HG03064 (cell line): ENCODE measurements at regions not wholly inside any gene's neighbourhood (a gene's known extent, or its start where the extent isn't known, plus 50 kb on each side); places are given as distances from the start of the nearest gene placed in this dataset.

Source experiments
- ATAC-seq: cut with Tn5 transposase; IDR thresholded peaks from one replicate; pipeline ENCODE4 v1.9.1; 2021; ENCODE audit warnings: low read depth; ENCODE audit not compliant: unreplicated experiment

DNA sequence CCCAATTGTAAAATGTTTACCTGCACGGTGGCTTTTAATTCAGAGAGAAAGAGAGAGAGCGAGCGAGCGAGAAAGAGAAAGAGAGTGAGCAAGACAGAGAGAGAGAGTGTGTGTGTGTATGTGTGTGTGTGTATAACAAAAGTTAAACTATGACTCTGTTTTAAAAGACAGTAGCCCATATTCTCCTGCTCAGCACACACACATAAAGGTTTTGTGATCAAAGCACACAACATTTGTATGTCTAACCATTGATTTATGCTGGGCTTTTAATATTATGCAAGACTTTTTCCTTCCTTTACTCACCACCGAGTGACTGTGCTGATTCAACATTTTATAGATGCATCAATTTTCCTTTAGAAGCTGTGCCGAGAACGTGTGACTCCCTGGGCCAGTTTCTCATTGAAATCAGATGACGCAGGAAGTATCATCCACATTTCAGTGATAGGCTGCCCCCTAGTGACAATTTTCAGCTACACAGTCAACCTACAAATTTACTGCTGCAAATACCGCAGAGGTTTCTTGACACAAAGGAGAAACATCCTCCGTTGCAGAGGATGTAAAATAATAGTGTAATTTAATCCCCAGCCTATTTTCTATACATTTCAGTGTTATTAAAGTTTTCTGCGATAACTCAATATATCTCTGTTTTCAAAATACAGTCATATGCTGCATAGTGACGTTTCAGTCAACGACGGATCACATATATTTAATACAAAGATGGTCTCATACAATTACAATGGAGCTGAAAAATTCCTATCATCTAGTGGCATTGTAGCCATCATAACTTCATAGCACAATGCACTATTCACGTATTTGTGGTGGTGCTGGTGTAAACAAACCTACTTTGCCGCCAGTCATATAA, 165.9 kb upstream of the TANK start:
- ATAC-seq, result peak; percentile 88

DNA sequence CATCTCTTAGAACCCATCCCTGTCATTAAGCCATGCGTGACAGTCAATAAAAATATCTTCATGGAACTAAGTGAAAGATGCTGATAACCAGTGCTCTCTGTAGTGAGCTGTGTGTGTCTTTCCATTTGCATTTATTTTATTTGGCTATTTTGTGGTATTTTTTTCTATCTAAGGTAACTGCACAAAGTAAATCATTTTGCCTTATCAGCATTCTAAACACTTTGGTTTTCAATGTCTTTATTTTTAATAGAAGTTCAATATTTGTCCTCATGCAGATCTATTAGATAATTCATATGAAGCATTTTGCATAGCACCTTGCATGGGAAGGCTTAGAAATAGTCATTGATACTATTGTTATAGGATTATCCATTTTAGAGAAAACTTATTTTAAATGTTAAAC, 163.6 kb upstream of the TANK start:
- no peak for ATAC-seq

DNA sequence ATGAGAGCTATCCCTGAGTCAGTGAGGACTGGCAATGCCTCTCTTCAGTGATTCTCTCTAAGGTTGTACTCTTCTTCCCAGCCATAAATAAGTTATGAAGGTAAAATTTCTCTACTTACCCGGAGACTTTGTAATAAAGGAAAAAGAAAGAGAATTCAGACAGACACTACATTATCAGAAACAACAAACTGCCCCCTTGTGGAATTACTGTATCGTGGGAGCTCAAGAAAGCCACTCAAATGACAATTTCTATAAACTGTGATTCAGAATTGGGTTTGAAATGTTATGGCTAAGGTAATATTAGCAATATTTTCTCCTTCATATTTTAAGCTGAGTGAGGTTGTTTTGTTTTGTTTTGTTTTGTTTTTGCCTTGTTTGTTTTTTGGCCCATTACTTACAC, 155.8 kb upstream of the TANK start:
- ATAC-seq, result no peak

DNA sequence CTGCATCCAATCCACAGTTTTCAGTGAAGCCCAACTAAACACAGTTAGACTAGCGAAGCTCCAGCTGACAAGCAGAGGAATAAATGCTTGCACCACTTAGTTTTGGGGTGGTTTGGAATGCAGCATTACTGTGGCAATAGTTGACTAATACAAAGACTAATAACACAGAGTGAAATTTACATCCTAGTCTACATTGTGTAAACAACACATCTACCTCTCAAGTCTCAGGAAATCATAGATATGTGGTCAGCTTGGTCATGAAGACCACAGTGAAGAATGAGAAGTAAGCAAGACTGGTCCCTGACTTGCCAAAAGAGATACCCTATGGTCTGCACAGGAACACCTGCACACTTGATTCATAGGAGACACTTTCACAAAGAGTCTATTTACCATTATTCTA, 155.1 kb upstream of the TANK start:
- no peak for ATAC-seq

DNA sequence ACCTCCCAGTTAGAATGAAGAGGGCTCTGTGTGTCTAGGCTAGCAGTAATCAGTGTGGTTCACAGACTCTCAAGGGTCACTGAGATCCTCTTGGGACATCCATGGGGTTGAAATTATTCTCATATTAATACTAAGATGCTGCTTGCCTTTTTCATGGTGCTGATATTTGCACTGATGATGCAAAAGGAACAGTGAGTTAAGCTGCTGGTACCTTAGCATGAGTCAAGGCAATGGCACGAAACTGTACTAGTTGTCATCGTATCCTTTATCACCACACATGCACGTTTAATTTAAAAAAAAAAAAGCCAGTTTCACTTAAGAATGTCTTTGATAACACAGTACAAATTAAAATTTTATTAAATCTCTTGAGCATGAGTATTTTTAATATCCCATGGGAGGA, 151.9 kb upstream of the TANK start:
- ATAC-seq, result no peak

DNA sequence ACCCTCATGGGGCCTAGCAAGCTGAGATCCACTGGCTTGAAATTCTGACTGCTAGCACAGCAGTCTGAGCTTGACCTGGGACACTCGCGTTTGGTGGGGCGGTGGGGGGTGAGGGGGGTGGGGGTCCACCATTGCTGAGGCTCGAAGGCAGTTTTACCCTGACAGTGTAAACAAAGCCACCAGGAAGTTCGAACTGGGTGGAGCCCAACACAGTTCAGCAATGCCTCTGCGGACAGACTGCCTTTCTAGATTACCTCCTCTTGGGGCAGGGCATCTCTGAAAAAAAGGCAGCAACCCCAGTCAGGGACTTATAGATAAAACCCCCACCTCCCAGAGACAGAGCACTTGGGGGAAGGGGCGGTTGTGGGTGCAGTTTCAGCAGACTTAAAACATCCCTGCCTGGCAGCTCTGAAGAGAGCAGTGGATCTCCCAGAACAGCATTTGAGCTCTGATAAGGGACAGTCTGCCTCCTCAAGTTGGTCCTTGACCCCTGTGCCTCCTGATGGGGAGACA, 149.7 kb upstream of the TANK start:
- ATAC-seq, result no peak

DNA sequence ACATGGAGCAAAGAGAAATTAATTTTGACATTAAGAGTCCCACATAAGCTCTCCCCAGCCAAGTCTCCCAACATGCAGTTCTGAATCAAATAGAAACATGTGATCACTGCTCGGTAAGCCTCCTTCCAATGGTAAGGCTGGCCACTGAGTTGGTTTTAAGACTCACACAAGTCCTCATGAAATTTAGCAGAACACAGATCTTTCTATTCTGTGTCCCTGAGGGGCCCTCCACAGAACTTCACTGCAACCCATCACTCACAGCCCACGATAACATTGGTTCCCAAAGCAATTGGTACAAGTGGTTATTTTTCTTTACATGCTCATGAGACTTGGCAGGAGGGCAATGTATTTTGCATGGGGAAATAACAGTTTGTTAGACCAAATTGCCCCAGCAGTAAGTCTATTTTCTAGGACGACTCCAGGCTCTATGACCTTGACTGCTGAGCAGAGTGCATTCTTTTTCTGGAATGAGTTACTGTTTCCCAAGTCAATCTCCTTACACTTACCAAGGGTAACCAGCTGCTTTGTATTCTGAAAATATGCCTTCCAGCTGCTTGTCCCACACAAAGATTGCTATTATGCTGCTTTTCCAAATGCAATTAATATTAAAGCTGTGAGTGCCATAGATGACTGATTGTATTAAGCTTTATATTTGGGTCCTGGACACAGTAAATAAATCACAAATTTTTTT, 142.3 kb upstream of the TANK start:
- ATAC-seq, result no peak

DNA sequence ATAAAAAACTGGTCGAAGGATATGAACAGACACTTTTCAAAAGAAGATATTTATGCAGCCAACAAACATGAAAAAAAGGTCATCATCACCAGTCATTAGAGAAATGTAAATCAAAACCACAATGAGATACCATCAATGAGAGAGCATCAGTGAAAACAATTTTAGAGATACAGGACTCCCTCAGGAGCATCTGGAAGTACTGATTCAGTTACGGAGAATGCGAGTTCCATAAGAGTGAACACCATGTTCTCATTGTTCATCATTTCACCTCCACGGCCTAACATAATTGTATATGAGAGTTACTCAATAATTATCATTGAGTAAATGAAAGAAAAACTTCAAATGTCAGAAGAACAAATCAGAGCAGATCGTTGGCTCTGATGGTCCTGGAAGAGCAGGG, 140.9 kb upstream of the TANK start:
- ATAC-seq, result no peak

DNA sequence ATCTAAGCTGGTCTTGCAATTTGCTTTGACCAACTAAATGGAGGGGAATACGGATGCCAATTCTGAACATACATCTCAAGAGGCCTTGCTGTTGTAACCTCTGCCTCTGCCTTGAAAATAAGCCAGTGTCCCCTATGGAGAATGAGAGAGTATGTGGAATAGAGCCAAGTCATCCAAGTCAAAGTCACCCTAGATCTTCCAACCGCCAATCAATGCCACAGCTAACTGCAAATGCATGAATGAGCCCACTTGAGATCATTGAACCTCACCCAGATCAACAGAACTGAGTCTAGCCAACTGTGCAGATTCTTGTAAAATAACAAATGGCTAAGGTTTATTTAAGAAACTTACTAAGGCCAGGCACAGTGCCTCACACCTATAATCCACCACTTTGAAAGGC, 139.8 kb upstream of the TANK start:
- ATAC-seq, result no peak

DNA sequence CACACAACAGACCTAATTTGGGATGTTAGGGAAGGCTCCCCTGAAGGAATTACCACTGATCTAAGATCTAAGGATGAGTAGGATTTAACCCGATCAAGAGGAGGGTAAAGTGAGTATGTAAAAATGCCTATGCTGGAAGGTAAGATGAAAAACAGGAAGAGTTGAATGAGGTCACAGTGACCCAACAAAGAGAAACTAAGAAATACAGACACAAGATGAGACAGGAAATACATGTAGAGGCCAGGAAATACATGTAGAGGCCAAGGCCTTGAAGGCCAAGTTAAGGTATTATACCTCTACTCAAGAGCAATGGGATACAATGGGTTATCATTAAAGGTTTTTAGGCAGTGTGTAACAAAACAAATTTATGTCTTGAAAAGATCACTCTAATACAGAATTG, 131.6 kb upstream of the TANK start:
- no peak for ATAC-seq

DNA sequence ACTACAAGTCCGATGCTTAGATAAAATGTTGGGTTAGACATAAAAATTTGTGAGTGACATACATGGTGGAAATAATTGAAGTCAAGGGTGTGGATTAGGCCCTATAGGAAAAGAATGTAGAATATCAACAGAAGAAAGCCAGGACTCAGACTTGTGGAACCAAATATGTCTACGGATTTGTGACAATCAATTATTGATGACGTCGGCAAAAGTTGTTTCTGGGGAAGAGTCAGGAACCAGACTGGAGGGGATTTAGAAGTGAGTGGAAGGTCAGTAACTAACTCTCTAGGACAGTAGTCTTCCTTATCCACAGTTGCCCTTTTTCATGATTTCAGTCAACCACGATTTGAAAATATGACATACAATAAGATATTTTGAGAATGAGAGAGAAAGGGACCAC, 130.9 kb upstream of the TANK start:
- ATAC-seq, result no peak

DNA sequence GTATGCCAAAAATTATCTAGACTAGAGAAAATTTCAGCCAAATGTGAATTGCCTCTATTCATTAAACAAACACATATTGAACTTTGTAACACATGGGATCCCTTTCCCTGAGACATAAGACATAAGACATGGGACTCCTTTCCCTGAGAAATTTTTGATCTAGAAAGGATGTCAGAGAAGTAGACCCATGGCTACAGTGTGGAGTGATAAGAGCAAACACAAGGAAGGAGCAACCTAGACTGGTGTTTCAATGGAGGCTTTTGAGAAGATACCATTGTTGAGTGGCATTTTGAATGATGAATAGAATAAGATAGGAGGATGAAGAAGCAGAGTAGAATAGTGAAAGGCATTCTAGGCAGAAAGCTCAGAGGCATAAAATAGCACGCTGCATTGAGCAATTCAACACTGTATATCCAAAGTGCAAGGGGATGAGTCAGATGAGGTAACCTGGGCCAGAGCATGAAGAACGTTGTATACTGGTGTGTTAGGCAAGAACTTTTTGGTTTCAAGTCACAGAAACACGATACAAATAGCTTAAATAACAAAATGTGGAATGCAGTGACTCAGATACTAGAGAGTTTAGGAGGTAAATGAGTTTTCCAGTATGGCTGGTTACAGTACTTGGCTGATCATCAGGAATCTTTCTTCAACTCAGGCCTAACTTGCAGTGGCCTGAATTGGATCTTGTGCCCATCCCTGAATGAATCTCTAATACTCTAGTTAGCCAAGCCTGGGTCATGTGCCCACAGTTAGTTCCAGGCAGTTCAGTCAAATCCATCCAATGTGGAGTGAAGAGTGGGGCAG, 129.8 kb upstream of the TANK start:
- no peak for ATAC-seq

DNA sequence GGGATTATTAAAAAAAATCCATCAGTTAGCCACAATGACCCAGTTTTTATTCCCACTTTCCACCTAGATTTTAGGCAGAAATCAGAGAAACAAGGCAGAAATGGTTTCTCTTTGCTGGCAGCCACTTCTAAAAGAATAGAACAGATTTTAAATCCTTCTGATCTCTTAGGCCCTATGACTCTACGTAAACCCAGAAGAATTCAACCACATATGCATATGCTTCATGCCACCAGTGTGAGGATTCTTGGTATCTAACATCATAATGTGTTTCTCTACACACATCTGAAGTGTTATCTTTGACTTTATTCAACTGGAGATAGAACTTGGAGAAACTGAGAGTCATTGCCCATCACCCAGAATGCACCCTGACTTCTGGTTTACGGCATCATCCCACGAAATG, 128.7 kb upstream of the TANK start:
- ATAC-seq, result no peak

DNA sequence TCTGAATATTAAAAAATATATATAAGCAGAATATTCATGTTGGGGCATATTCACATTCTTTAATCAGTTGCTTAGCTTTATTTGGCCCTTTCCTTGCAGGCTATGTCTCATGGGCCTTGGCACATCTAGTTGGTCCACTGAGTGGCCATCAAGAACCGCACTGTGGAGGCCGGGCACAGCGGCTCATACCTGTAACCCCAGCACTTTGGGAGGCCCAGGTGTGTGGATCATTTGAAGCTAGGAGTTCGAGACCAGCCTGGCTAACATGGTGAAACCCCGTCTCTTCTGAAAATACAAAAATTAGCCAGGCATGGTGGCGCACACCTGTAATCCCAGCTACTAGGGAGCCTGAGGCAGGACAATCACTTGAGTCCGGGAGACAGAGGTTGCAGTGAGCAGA, 127.6 kb upstream of the TANK start:
- ATAC-seq, result no peak

DNA sequence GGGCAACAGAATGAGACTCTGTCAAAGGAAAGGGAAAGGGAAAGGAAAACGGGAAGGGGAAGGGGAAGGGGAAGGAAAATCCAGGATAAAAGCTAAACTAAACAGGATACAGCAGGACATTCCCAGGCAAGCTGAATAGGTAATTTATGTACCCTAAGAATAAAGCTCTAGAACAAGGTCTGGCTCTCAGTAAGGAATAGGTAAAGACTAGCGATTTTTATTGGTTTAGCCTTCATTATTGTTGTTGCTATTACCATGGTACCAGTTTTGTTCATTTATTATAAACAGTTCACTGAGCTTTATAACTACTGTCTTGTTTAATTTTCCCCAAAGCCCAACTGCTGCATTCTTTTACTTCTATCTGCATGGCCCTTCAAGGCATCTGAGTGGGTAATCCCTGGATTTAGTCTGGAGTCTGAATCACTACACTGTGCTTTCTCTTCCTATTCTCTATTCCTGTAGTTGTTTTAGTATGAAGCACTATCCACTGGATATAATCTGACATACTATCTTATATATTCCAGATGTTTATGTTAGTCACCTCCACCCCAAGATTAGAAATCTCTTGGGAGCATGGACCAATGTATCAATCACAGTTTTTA, 127.1 kb upstream of the TANK start:
- no peak for ATAC-seq

DNA sequence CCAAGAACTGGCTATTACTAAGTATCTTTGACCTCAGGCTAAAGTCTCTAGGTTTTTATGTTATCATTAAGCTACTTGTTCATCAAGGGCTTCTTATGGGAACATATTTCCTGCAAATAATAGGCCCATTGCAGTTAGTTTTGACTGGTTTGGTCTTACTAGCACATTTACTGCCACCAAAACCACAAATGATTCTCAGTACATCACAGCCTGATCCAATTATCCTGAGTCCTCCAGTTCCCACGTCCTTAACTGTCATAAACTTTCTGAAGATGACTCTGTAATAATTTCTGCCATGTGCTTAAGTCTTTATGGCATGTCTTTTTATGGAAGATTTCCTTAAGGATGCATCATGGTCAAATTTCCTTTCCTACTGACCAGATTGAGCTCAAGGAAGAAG, 123.3 kb upstream of the TANK start:
- ATAC-seq, result no peak

DNA sequence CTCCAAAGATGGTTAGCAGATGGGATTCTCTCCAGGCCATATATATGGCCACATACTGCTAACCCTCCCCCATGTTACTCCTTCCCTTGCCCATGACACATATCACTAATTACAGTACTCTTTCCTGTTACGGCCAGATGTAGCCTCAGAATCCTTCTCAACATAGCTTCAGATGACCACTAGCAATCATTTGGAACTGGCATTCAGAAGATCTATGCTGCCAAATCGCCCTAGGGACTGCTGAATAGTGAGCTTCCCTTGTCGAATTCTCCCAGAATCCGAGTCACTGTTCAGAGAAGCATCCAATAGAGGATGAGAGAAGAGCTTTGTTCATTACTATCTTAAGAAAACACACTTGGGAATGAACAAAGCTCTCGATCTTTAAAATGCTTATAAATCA, 121.2 kb upstream of the TANK start:
- no peak for ATAC-seq

DNA sequence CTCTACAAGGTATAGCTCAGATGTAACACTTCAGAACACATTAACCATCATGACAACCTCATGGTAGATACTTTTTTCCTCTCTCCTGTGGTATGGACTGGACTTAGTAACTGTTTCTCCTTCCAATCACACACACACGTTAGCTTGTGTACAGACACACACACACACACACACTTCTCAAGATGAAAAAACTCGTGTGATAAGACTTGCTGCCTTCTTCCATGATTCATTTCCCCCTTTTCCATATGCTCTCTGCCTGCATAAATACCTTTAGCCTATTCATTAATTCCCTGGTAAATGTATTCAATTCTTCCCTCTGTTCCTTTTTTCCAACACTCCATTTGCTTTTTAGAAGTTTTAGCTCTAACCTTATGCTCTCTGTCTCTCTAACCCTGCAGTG, 118.9 kb upstream of the TANK start:
- ATAC-seq, result no peak

DNA sequence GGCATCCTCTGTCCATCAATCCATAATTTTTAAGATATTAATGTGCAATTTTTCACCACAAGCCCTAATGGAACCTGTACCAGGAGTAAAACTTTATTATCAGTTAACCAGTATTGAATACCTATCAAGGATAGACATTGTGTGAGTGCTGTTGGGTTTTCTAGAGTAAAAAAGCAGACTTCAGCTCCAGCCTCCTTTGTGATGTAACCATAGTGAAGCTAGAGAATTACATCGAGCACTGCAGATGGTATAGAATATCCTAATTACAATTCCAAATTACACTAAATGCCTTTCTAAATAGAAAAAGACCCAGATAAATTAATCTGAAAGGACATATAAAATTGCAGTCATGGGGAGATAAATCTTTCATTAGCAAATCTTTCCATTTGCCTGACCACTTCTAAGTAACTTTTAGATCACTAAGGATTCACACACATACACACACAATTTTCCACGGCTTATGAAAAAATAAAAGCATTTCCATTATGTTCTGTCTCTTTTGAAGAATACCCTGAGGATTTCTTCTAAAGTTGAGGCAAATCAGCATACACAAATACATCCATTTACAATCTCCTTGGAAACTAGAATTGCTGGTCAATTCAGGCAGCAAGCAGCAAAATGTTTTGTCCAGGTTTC, 117.1 kb upstream of the TANK start:
- no peak for ATAC-seq

DNA sequence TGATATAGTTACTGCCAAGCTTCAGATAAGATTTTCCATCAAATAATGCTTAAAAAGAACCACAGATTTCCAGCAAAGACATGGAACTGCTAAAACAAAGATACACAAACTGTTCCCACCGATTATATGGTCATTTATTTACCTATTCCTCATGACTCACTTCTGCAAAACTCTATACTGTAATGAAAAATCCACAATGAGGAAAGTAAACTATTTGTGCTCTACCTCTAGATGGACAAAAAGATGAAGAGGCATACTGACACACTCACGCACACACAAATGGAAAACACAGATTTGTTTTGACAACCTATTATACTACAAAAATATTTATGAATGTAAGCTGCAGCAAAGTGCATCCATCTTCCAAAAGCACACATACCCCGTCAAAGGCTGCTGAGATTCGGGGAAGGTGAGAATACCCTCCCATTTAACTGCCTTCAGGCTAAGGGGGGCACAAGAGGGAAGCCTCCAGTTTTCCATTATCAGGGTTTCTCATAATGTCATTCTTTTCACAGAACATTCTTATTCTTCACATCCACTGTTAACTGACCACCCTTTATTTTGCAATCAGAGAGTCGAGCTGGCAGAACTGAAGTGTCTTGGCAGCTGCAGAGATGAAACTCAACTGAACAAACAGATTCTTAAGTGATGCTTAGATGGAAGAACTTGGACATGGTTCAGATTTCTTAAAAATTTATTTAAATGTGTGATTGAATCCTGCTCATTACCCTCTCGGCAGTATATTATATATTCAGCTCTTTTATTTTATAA, 115.9 kb upstream of the TANK start:
- ATAC-seq, result no peak
